Neuronal stem cell (in vitro differentiated cells): ENCODE measurements at regions not wholly inside any gene's neighbourhood (a gene's known extent, or its start where the extent isn't known, plus 50 kb on each side); places are given as distances from the start of the nearest gene placed in this dataset.

Source experiments
- DNase-seq: peaks from one replicate; pipeline ENCODE4 v3.0.0-alpha.2; 2013; ENCODE audit warnings: low spot score
- H2AFZ ChIP-seq: one replicate; pipeline ENCODE4 v1.6.1; 2013; ENCODE audit warnings: mild to moderate bottlenecking, low read length, inconsistent platforms
- H2AK5ac ChIP-seq: 2 replicates; pipeline ENCODE4 v1.6.1; 2013; ENCODE audit warnings: low read depth, mild to moderate bottlenecking, inconsistent platforms, low read length, moderate library complexity, mixed read lengths
- H2BK120ac ChIP-seq: 2 replicates; pipeline ENCODE4 v1.6.1; 2013; ENCODE audit warnings: low read depth, mild to moderate bottlenecking, inconsistent platforms, low read length, moderate library complexity, mixed read lengths
- H2BK12ac ChIP-seq: one replicate; pipeline ENCODE4 v1.6.1; 2013; ENCODE audit warnings: low read length, inconsistent platforms
- H2BK15ac ChIP-seq: 2 replicates; pipeline ENCODE4 v1.6.1; 2013; ENCODE audit warnings: mild to moderate bottlenecking, low read length, inconsistent platforms, mixed read lengths
- H2BK5ac ChIP-seq: one replicate; pipeline ENCODE4 v1.6.1; 2013; ENCODE audit warnings: inconsistent platforms, mild to moderate bottlenecking, low read length, moderate library complexity
- H3K14ac ChIP-seq: one replicate; pipeline ENCODE4 v1.6.1; 2013; ENCODE audit warnings: low read length, inconsistent platforms
- H3K18ac ChIP-seq: 2 replicates; pipeline ENCODE4 v1.6.1; 2013; ENCODE audit warnings: low read length, inconsistent platforms
- H3K23ac ChIP-seq: 2 replicates; pipeline ENCODE4 v1.6.1; 2013; ENCODE audit warnings: low read depth, mild to moderate bottlenecking, mixed read lengths, low read length, inconsistent platforms; ENCODE audit not compliant: poor library complexity
- H3K27ac ChIP-seq: replicated peaks from 3 replicates; pipeline ENCODE4 v1.5.1; 2013; ENCODE audit warnings: low read length, inconsistent platforms
- H3K27me3 ChIP-seq, 3 experiments: 2 replicates each; pipeline ENCODE4 v1.6.1; 2013; ENCODE audit warnings: low read length in 3 of 3, mild to moderate bottlenecking in 2 of 3, inconsistent platforms in 1 of 3, low read depth in 1 of 3, mixed read lengths in 1 of 3, moderate library complexity in 1 of 3; ENCODE audit not compliant: control insufficient read depth in 3 of 3, insufficient read depth in 3 of 3
- H3K36me3 ChIP-seq, 2 donors: replicated peaks in 1 of 2; 2 replicates each; pipeline ENCODE4 v1.6.1; 2013; ENCODE audit warnings: low read length in 2 of 2; ENCODE audit not compliant: control insufficient read depth in 2 of 2, insufficient read depth in 2 of 2
- H3K4ac ChIP-seq: 2 replicates; pipeline ENCODE4 v1.6.1; 2013; ENCODE audit warnings: inconsistent platforms, mild to moderate bottlenecking, low read length, moderate library complexity
- H3K4me1 ChIP-seq, 2 donors: 1 replicate in 1 of 2; 2 replicates in 1 of 2; pipeline ENCODE4 v1.6.1; 2013; ENCODE audit warnings: low read length in 2 of 2, low read depth in 1 of 2; ENCODE audit not compliant: control insufficient read depth in 2 of 2, insufficient read depth in 1 of 2
- H3K4me2 ChIP-seq: one replicate; pipeline ENCODE4 v1.6.1; 2013; ENCODE audit warnings: mild to moderate bottlenecking, low read length, inconsistent platforms; ENCODE audit not compliant: insufficient read depth, poor library complexity, severe bottlenecking
- H3K4me3 ChIP-seq, 2 donors: 2 replicates each; pipeline ENCODE4 v1.5.1; 2013; ENCODE audit warnings: low read length in 2 of 2, mild to moderate bottlenecking in 2 of 2, inconsistent platforms in 1 of 2, moderate library complexity in 1 of 2
- H3K79me1 ChIP-seq: one replicate; pipeline ENCODE4 v1.6.1; 2013; ENCODE audit warnings: low read depth, mild to moderate bottlenecking, inconsistent platforms, low read length, moderate library complexity
- H3K9ac ChIP-seq: one replicate; pipeline ENCODE4 v1.6.1; 2013; ENCODE audit warnings: mild to moderate bottlenecking, low read depth, low read length, inconsistent platforms; ENCODE audit not compliant: poor library complexity
- H3K9me3 ChIP-seq, 2 donors: replicated peaks in 1 of 2; 2 replicates each; pipeline versions ENCODE3 to v1.6.1; 2013; ENCODE audit warnings: low read length in 2 of 2, mild to moderate bottlenecking in 2 of 2, inconsistent platforms in 1 of 2, low read depth in 1 of 2, mixed read lengths in 1 of 2, moderate library complexity in 1 of 2; ENCODE audit not compliant: control insufficient read depth in 2 of 2, insufficient read depth in 1 of 2
- H4K8ac ChIP-seq: one replicate; pipeline ENCODE4 v1.6.1; 2013; ENCODE audit warnings: low read depth, mild to moderate bottlenecking, inconsistent platforms, low read length, moderate library complexity
- H4K91ac ChIP-seq: one replicate; pipeline ENCODE4 v1.6.1; 2013; ENCODE audit warnings: low read length, low read depth, mild to moderate bottlenecking, inconsistent platforms; ENCODE audit not compliant: poor library complexity
- WGBS, 2 donors: extraction: QIAGEN DNeasy Blood & Tissue Kit; methylation state at CpG; one replicate each; pipeline ENCODE4 v1.1.7; 2013; ENCODE audit warnings: missing lambda C conversion rate in 2 of 2, mixed read lengths in 1 of 2; ENCODE audit not compliant: insufficient read length in 2 of 2, insufficient replicate concordance in 1 of 2; ENCODE audit errors: extremely low coverage in 2 of 2; 5-methylcytosine and 5-hydroxymethylcytosine counted together

GRCh38 chr4:11038926-11039325 lies 354.4 kb upstream of the CLNK start:
- no peak overlapping the region for H3K27ac ChIP-seq
- H4K91ac ChIP-seq = no peak overlapping the region
- no peak overlapping the region for H2AK5ac ChIP-seq
- no peak overlapping the region for H2AFZ ChIP-seq
- peaks cover 0 to 1% of the 10 kb centered on the region in 2 donors for H3K4me1 ChIP-seq
- WGBS, 2 donors = no CpG with 5 or more reads among the region's 4 CpGs
- H2BK15ac ChIP-seq = no peak overlapping the region
- H3K9ac ChIP-seq = no peak overlapping the region
- H3K4me2 ChIP-seq = no peak overlapping the region
- no peaks in the 10 kb centered on the region for H3K9me3 ChIP-seq
- H3K4me3 ChIP-seq = no peak overlapping the region
- H4K8ac ChIP-seq = no peak overlapping the region
- H3K27me3 ChIP-seq = no peaks in the 10 kb centered on the region
- H2BK120ac ChIP-seq = no peak overlapping the region
- no peak overlapping the region for H3K14ac ChIP-seq
- H3K36me3 ChIP-seq = no peaks in the 10 kb centered on the region
- no peak for DNase-seq
- H3K79me1 ChIP-seq = no peaks in the 10 kb centered on the region
- H3K23ac ChIP-seq = no peak overlapping the region
- H2BK12ac ChIP-seq = no peak overlapping the region
- H3K18ac ChIP-seq = no peak overlapping the region
- no peak overlapping the region for H2BK5ac ChIP-seq
- H3K4ac ChIP-seq = no peak overlapping the region

GRCh38 chr4:11037637-11038036 lies 353.1 kb upstream of the CLNK start:
- no peak for DNase-seq
- Histone ChIP-seq H3K9ac (no peak overlapping the region), H2BK5ac (no peak overlapping the region), H3K18ac (no peak overlapping the region), H2BK120ac (no peak overlapping the region), H3K4me1 (peaks cover 0 to 1% of the 10 kb centered on the region in 2 donors), H3K4ac (no peak overlapping the region), H3K79me1 (no peaks in the 10 kb centered on the region), H4K91ac (no peak overlapping the region), H3K4me2 (no peak overlapping the region), H3K27ac (no peak overlapping the region), H3K27me3 (no peaks in the 10 kb centered on the region), H2AK5ac (no peak overlapping the region), H2BK15ac (no peak overlapping the region), H3K23ac (no peak overlapping the region), H3K36me3 (no peaks in the 10 kb centered on the region), H3K14ac (no peak overlapping the region), H4K8ac (no peak overlapping the region), H3K9me3 (peaks cover 0 to under 1% of the 10 kb centered on the region in 2 donors), H3K4me3 (no peak overlapping the region), H2BK12ac (no peak overlapping the region), H2AFZ (no peak overlapping the region)
- WGBS, 2 donors = no CpG with 5 or more reads among the region's 1 CpG

- Histone ChIP-seq H3K36me3 (no peaks in the 10 kb centered on the region), H3K18ac (peak overlapping the region; percentile 39), H2BK120ac (no peak overlapping the region), H2AFZ (no peak overlapping the region), H3K4me1 (no peaks in the 10 kb centered on the region), H3K27ac (no peak overlapping the region), H4K91ac (no peak overlapping the region), H3K4me3 (no peak overlapping the region), H2AK5ac (no peak overlapping the region), H4K8ac (no peak overlapping the region), H3K79me1 (no peaks in the 10 kb centered on the region), H2BK12ac (no peak overlapping the region), H2BK5ac (no peak overlapping the region), H3K27me3 (no peaks in the 10 kb centered on the region), H3K14ac (no peak overlapping the region), H3K23ac (no peak overlapping the region), H2BK15ac (no peak overlapping the region), H3K9me3 (peaks cover 0 to 2% of the 10 kb centered on the region in 2 donors), H3K9ac (no peak overlapping the region), H3K4me2 (no peak overlapping the region), H3K4ac (no peak overlapping the region)
- DNase-seq = no peak
- no CpG with 5 or more reads among the region's 3 CpGs for WGBS, 2 donors
These were observed 343.8 kb upstream of the CLNK start for GRCh38 chr4:11028334-11028733.

DNA sequence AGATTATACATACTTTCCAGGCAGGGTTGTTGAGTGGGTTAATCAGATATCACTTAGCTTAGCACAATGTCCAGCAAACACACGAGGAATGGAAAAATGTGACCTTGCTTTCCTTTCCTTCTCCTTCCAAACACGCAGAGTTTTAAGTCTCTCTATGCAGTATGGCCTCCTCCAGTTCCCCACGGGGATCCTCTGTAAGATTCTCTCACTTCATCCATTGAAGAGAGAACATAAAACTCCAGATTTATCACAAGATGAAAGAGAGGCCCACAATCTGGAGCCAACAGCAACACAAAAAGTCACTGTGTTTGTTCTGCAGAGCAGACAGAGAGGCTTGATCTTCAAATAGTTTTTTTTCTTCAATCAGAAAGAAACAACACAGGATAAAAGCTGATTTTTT lies 336.8 kb upstream of the CLNK start:
- Histone ChIP-seq H3K27ac (no peak overlapping the region), H3K14ac (no peak overlapping the region), H3K36me3 (no peaks in the 10 kb centered on the region), H3K4me2 (no peak overlapping the region), H2BK120ac (no peak overlapping the region), H3K9me3 (no peaks in the 10 kb centered on the region), H3K18ac (no peak overlapping the region), H2BK5ac (no peak overlapping the region), H4K91ac (no peak overlapping the region), H2AK5ac (no peak overlapping the region), H3K4ac (no peak overlapping the region), H3K79me1 (no peaks in the 10 kb centered on the region), H3K9ac (no peak overlapping the region), H3K27me3 (no peaks in the 10 kb centered on the region), H2BK12ac (no peak overlapping the region), H4K8ac (no peak overlapping the region), H2BK15ac (no peak overlapping the region), H3K4me3 (no peak overlapping the region), H3K4me1 (no peaks in the 10 kb centered on the region), H3K23ac (no peak overlapping the region), H2AFZ (no peak overlapping the region)
- no CpG with 5 or more reads among the region's 3 CpGs for WGBS, 2 donors
- DNase-seq = no peak
